OCI-LY7 (cell line): ENCODE measurements at regions not wholly inside any gene's neighbourhood (a gene's known extent, or its start where the extent isn't known, plus 50 kb on each side); places are given as distances from the start of the nearest gene placed in this dataset.

Source experiments
- EZH2phosphoT487 ChIP-seq: fragments of 200-600 bp; sonication (generic); IDR thresholded peaks from 2 replicates; pipeline ENCODE4 v1.6.1; 2018; ENCODE audit warnings: low read depth, borderline replicate concordance, mild to moderate bottlenecking, mixed run types, antibody characterized with exemption, low read length, moderate library complexity, mixed read lengths
- TF ChIP-seq, protein P1 (sequence below): fragments of 200-600 bp; sonication (generic); conservative IDR thresholded peaks from 2 replicates; pipeline ENCODE4 v1.5.1; 2014; ENCODE audit warnings: mild to moderate bottlenecking, antibody characterized with exemption, low read length, moderate library complexity, mixed read lengths

- TF ChIP-seq, protein P1, sequence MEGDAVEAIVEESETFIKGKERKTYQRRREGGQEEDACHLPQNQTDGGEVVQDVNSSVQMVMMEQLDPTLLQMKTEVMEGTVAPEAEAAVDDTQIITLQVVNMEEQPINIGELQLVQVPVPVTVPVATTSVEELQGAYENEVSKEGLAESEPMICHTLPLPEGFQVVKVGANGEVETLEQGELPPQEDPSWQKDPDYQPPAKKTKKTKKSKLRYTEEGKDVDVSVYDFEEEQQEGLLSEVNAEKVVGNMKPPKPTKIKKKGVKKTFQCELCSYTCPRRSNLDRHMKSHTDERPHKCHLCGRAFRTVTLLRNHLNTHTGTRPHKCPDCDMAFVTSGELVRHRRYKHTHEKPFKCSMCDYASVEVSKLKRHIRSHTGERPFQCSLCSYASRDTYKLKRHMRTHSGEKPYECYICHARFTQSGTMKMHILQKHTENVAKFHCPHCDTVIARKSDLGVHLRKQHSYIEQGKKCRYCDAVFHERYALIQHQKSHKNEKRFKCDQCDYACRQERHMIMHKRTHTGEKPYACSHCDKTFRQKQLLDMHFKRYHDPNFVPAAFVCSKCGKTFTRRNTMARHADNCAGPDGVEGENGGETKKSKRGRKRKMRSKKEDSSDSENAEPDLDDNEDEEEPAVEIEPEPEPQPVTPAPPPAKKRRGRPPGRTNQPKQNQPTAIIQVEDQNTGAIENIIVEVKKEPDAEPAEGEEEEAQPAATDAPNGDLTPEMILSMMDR, result no peak
- TF ChIP-seq EZH2phosphoT487, result no peak
These were observed 662.6 kb downstream of the METTL15 start for GRCh38 chr11:28770806-28771205.
